CD4-positive, CD25-positive, alpha-beta regulatory T cell (primary cell): ENCODE measurements at regions not wholly inside any gene's neighbourhood (a gene's known extent, or its start where the extent isn't known, plus 50 kb on each side); places are given as distances from the start of the nearest gene placed in this dataset.

Experiments
- ATAC-seq, 2 donors: fragments of 150-1000 bp; cut with Tn5 transposase; one replicate each; pipeline ENCODE4 v1.10.0; 2021; ENCODE audit warnings: low read depth in 2 of 2, moderate number of reproducible peaks in 2 of 2, moderate library complexity in 1 of 2
- DNase-seq, 3 donors: peaks; one replicate each; pipeline versions ENCODE4 v3.0.0 to v3.0.0-alpha.2; 2012 to 2022; ENCODE audit warnings: mixed read lengths in 1 of 3
- H3K27ac ChIP-seq: one replicate; pipeline ENCODE4 v1.7.0; 2013; ENCODE audit warnings: mild to moderate bottlenecking, low read length; ENCODE audit not compliant: insufficient read depth, poor library complexity, severe bottlenecking
- H3K27me3 ChIP-seq: one replicate; pipeline ENCODE4 v1.7.0; 2013; ENCODE audit warnings: low read length; ENCODE audit not compliant: control insufficient read depth, insufficient read depth
- H3K36me3 ChIP-seq: one replicate; pipeline ENCODE4 v1.7.0; 2013; ENCODE audit warnings: mild to moderate bottlenecking, low read length, moderate library complexity; ENCODE audit not compliant: control insufficient read depth, insufficient read depth
- H3K4me1 ChIP-seq: 2 replicates; pipeline ENCODE4 v1.7.0; 2013; ENCODE audit warnings: mild to moderate bottlenecking, low read length; ENCODE audit not compliant: insufficient read depth, control insufficient read depth, poor library complexity, severe bottlenecking
- H3K4me3 ChIP-seq: one replicate; pipeline ENCODE4 v1.7.0; 2013; ENCODE audit warnings: low read depth, mild to moderate bottlenecking, low read length, moderate library complexity
- H3K9me3 ChIP-seq, 2 experiments: 1 replicate in 1 of 2; 2 replicates in 1 of 2; pipeline ENCODE4 v1.7.0; 2013; ENCODE audit warnings: low read length in 2 of 2, mild to moderate bottlenecking in 1 of 2, moderate library complexity in 1 of 2; ENCODE audit not compliant: control insufficient read depth in 2 of 2
- H3K27ac Mint-ChIP-seq, 3 donors: one replicate each; pipeline ENCODE4 v1.8.0; 2020 to 2022; ENCODE audit warnings: mild to moderate bottlenecking in 3 of 3, mixed read lengths in 3 of 3, moderate library complexity in 2 of 3
- H3K27me3 Mint-ChIP-seq: one replicate; pipeline ENCODE4 v1.8.0; 2022; ENCODE audit warnings: mild to moderate bottlenecking, mixed read lengths
- H3K36me3 Mint-ChIP-seq: one replicate; pipeline ENCODE4 v1.8.0; 2020; ENCODE audit warnings: mixed read lengths
- H3K4me1 Mint-ChIP-seq, 4 donors: one replicate each; pipeline ENCODE4 v1.8.0; 2020 to 2022; ENCODE audit warnings: mixed read lengths in 4 of 4, mild to moderate bottlenecking in 1 of 4
- H3K4me3 Mint-ChIP-seq, 4 donors: one replicate each; pipeline ENCODE4 v1.8.0; 2020 to 2022; ENCODE audit warnings: mild to moderate bottlenecking in 4 of 4, mixed read lengths in 4 of 4, moderate library complexity in 3 of 4
- H3K9me3 Mint-ChIP-seq, 7 donors: one replicate each; pipeline ENCODE4 v1.8.0; 2020 to 2022; ENCODE audit warnings: mixed read lengths in 7 of 7, mild to moderate bottlenecking in 3 of 7, moderate library complexity in 2 of 7

- peaks cover 5% of the 10 kb centered on the region for H3K27me3 Mint-ChIP-seq
- Histone ChIP-seq H3K36me3 (no peaks in the 10 kb centered on the region), H3K4me1 (no peaks in the 10 kb centered on the region), H3K27ac (no peak overlapping the region), H3K27me3 (no peaks in the 10 kb centered on the region), H3K9me3 (no peaks in the 10 kb centered on the region), H3K4me3 (no peak overlapping the region)
- peaks cover 0 to 5% (median 0%) of the 10 kb centered on the region in 7 donors for H3K9me3 Mint-ChIP-seq
- DNase-seq (no peak), ATAC-seq (no peak)
- H3K27ac Mint-ChIP-seq = no peak overlapping the region
- H3K4me3 Mint-ChIP-seq = no peak overlapping the region
- no peaks in the 10 kb centered on the region for H3K36me3 Mint-ChIP-seq
- no peaks in the 10 kb centered on the region for H3K4me1 Mint-ChIP-seq
These were observed 62.1 kb upstream of the MAP1LC3B2 start for GRCh38 chr12:116497051-116497591.

GRCh38 chr12:116498471-116498870, 60.7 kb upstream of the MAP1LC3B2 start:
- Mint-ChIP-seq H3K27ac (no peak overlapping the region), H3K27me3 (peaks cover 5% of the 10 kb centered on the region), H3K4me3 (no peak overlapping the region), H3K36me3 (no peaks in the 10 kb centered on the region), H3K4me1 (no peaks in the 10 kb centered on the region), H3K9me3 (peaks cover 0 to 5% (median 0%) of the 10 kb centered on the region in 7 donors)
- ATAC-seq (no peak), DNase-seq (no peak)
- no peaks in the 10 kb centered on the region for H3K36me3 ChIP-seq
- H3K27me3 ChIP-seq = no peaks in the 10 kb centered on the region
- H3K4me1 ChIP-seq = no peaks in the 10 kb centered on the region
- no peaks in the 10 kb centered on the region for H3K9me3 ChIP-seq
- H3K4me3 ChIP-seq = no peak overlapping the region
- H3K27ac ChIP-seq = no peak overlapping the region

- DNase-seq (no peak), ATAC-seq (no peak)
- H3K27ac ChIP-seq = no peak overlapping the region
- no peaks in the 10 kb centered on the region for H3K4me1 ChIP-seq
- Mint-ChIP-seq H3K27me3 (peaks cover 23% of the 10 kb centered on the region), H3K4me3 (no peak overlapping the region), H3K36me3 (no peaks in the 10 kb centered on the region), H3K4me1 (no peaks in the 10 kb centered on the region), H3K27ac (no peak overlapping the region), H3K9me3 (peaks cover 0 to 4% (median 0%) of the 10 kb centered on the region in 7 donors)
- H3K4me3 ChIP-seq = no peak overlapping the region
- H3K9me3 ChIP-seq = no peaks in the 10 kb centered on the region
- no peaks in the 10 kb centered on the region for H3K27me3 ChIP-seq
- no peaks in the 10 kb centered on the region for H3K36me3 ChIP-seq
These were observed 56.9 kb upstream of the MAP1LC3B2 start for GRCh38 chr12:116502141-116502725.

GRCh38 chr12:116502989-116503496, 56.1 kb upstream of the MAP1LC3B2 start:
- H3K9me3 ChIP-seq = no peaks in the 10 kb centered on the region
- no peaks in the 10 kb centered on the region for H3K27me3 ChIP-seq
- H3K4me3 Mint-ChIP-seq = peak overlapping the region in 1 of 4 donors; percentile 38
- peaks cover 0 to 4% (median 2%) of the 10 kb centered on the region in 4 donors for H3K4me1 Mint-ChIP-seq
- H3K27me3 Mint-ChIP-seq = peaks cover 27% of the 10 kb centered on the region
- H3K4me3 ChIP-seq = no peak overlapping the region
- DNase-seq = no peak
- no peaks in the 10 kb centered on the region for H3K36me3 Mint-ChIP-seq
- no peak for ATAC-seq
- no peaks in the 10 kb centered on the region for H3K36me3 ChIP-seq
- H3K9me3 Mint-ChIP-seq = peaks cover 0 to 4% (median 0%) of the 10 kb centered on the region in 7 donors
- no peak overlapping the region for H3K27ac ChIP-seq
- H3K27ac Mint-ChIP-seq = no peak overlapping the region
- H3K4me1 ChIP-seq = no peaks in the 10 kb centered on the region

- Histone ChIP-seq H3K27me3 (no peaks in the 10 kb centered on the region), H3K9me3 (no peaks in the 10 kb centered on the region), H3K27ac (no peak overlapping the region), H3K36me3 (no peaks in the 10 kb centered on the region), H3K4me1 (peaks cover 8% of the 10 kb centered on the region), H3K4me3 (no peak overlapping the region)
- ATAC-seq (no peak), DNase-seq (no peak)
- Mint-ChIP-seq H3K27ac (no peak overlapping the region), H3K9me3 (peaks cover 0 to 4% (median 0%) of the 10 kb centered on the region in 7 donors), H3K27me3 (peaks cover 27% of the 10 kb centered on the region), H3K4me3 (no peak overlapping the region), H3K36me3 (no peaks in the 10 kb centered on the region), H3K4me1 (peaks cover 0 to 7% (median 2%) of the 10 kb centered on the region in 4 donors)
These were observed 54.7 kb upstream of the MAP1LC3B2 start for GRCh38 chr12:116504438-116504837.

GRCh38 chr12:116506697-116507064, 52.5 kb upstream of the MAP1LC3B2 start:
- DNase-seq (no peak), ATAC-seq (no peak)
- Mint-ChIP-seq H3K36me3 (no peaks in the 10 kb centered on the region), H3K9me3 (peaks cover 0 to 4% (median 0%) of the 10 kb centered on the region in 7 donors), H3K27ac (no peak overlapping the region), H3K4me1 (peaks cover 0 to 7% (median 2%) of the 10 kb centered on the region in 4 donors), H3K27me3 (peaks cover 31% of the 10 kb centered on the region), H3K4me3 (no peak overlapping the region)
- Histone ChIP-seq H3K4me3 (no peak overlapping the region), H3K27ac (no peak overlapping the region), H3K27me3 (no peaks in the 10 kb centered on the region), H3K9me3 (no peaks in the 10 kb centered on the region), H3K4me1 (peaks cover 8% of the 10 kb centered on the region), H3K36me3 (no peaks in the 10 kb centered on the region)

GRCh38 chr12:116508145-116509121, 50.7 kb upstream of the MAP1LC3B2 start:
- H3K36me3 ChIP-seq = no peaks in the 10 kb centered on the region
- Mint-ChIP-seq H3K27ac (peak overlapping the region in 1 of 3 donors; percentile 38), H3K9me3 (peaks cover 0 to 4% (median 0%) of the 10 kb centered on the region in 7 donors), H3K4me3 (peak overlapping the region in 2 of 4 donors; percentile 31 to 65), H3K36me3 (no peaks in the 10 kb centered on the region), H3K27me3 (peaks cover 31% of the 10 kb centered on the region), H3K4me1 (peaks cover 0 to 7% (median 2%) of the 10 kb centered on the region in 4 donors)
- ATAC-seq (peak; percentile 28 to 57), DNase-seq (peak in 1 of 3 donors; percentile 11)
- no peak overlapping the region for H3K27ac ChIP-seq
- peaks cover 8% of the 10 kb centered on the region for H3K4me1 ChIP-seq
- H3K4me3 ChIP-seq = peak overlapping the region; percentile 10
- no peaks in the 10 kb centered on the region for H3K9me3 ChIP-seq
- H3K27me3 ChIP-seq = no peaks in the 10 kb centered on the region
